DMS79 (cell line): ENCODE measurements at regions not wholly inside any gene's neighbourhood (a gene's known extent, or its start where the extent isn't known, plus 50 kb on each side); places are given as distances from the start of the nearest gene placed in this dataset.
"Not testable (repeated sequence)": the region's sequence is repeated elsewhere in the genome, so short reads cannot be mapped to it uniquely, and the experiment has no call there.

Experiments used
- DNase-seq: peaks from one replicate; lab custom pipeline; 2025; lab: John Stamatoyannopoulos, UW

GRCh38 chr4:132683957-132684356 lies 465.1 kb upstream of the PCDH10 start:
- no peak for DNase-seq

- no peak for DNase-seq
Measured at GRCh38 chr4:132691026-132691425, 458.1 kb upstream of the PCDH10 start.

- DNase-seq, result no peak
Measured at GRCh38 chr4:132691668-132692067, 457.4 kb upstream of the PCDH10 start.

GRCh38 chr4:132694775-132695174 lies 454.3 kb upstream of the PCDH10 start:
- DNase-seq, result no peak

- DNase-seq, result not testable (repeated sequence)
Measured at GRCh38 chr4:132697505-132697904, 451.6 kb upstream of the PCDH10 start.

GRCh38 chr4:132707955-132708354 lies 441.1 kb upstream of the PCDH10 start:
- DNase-seq, result no peak

GRCh38 chr4:132709056-132709455 lies 440.0 kb upstream of the PCDH10 start:
- DNase-seq, result no peak

- DNase-seq, result no peak
Measured at GRCh38 chr4:132710971-132711370, 438.1 kb upstream of the PCDH10 start.

GRCh38 chr4:132737344-132737743 lies 411.8 kb upstream of the PCDH10 start:
- no peak for DNase-seq

GRCh38 chr4:132759199-132759780 lies 389.8 kb upstream of the PCDH10 start:
- no peak for DNase-seq

- no peak for DNase-seq
Measured at GRCh38 chr4:132763465-132763864, 385.6 kb upstream of the PCDH10 start.

GRCh38 chr4:132767901-132768300 lies 381.2 kb upstream of the PCDH10 start:
- DNase-seq, result no peak

GRCh38 chr4:132770776-132771175 lies 378.3 kb upstream of the PCDH10 start:
- no peak for DNase-seq

GRCh38 chr4:132792310-132792709 lies 356.8 kb upstream of the PCDH10 start:
- no peak for DNase-seq

GRCh38 chr4:132797856-132798255 lies 351.2 kb upstream of the PCDH10 start:
- DNase-seq, result no peak

GRCh38 chr4:132809298-132810032 lies 339.6 kb upstream of the PCDH10 start:
- DNase-seq, result no peak

- not testable (repeated sequence) for DNase-seq
Measured at GRCh38 chr4:132813061-132813460, 336.0 kb upstream of the PCDH10 start.

- no peak for DNase-seq
Measured at GRCh38 chr4:132818091-132818490, 331.0 kb upstream of the PCDH10 start.

GRCh38 chr4:132823419-132823818 lies 325.7 kb upstream of the PCDH10 start:
- DNase-seq, result no peak

- DNase-seq, result no peak
Measured at GRCh38 chr4:132824761-132825160, 324.3 kb upstream of the PCDH10 start.

- no peak for DNase-seq
Measured at GRCh38 chr4:132827522-132827921, 321.6 kb upstream of the PCDH10 start.

GRCh38 chr4:132838244-132838643 lies 310.9 kb upstream of the PCDH10 start:
- no peak for DNase-seq

GRCh38 chr4:132839070-132839469 lies 310.0 kb upstream of the PCDH10 start:
- no peak for DNase-seq

- DNase-seq, result no peak
Measured at GRCh38 chr4:132859929-132860328, 289.2 kb upstream of the PCDH10 start.
